H9 (cell line): ENCODE measurements at regions not wholly inside any gene's neighbourhood (a gene's known extent, or its start where the extent isn't known, plus 50 kb on each side); places are given as distances from the start of the nearest gene placed in this dataset.

Experiments used
- DNase-seq: peaks from one replicate; pipeline ENCODE4 v3.0.0-alpha.2; 2017
- H2AFZ ChIP-seq: one replicate; pipeline ENCODE4 v1.6.1; 2013; ENCODE audit warnings: mild to moderate bottlenecking, low read length, control low read depth, moderate library complexity
- H2AK5ac ChIP-seq: 2 replicates; pipeline ENCODE4 v1.6.1; 2013; ENCODE audit warnings: low read length, control low read depth, mixed read lengths; ENCODE audit not compliant: insufficient read length
- H2BK120ac ChIP-seq: one replicate; pipeline ENCODE4 v1.6.1; 2013; ENCODE audit warnings: low read depth, mild to moderate bottlenecking, low read length, control low read depth, inconsistent platforms; ENCODE audit not compliant: poor library complexity, severe bottlenecking
- H2BK12ac ChIP-seq: 2 replicates; pipeline ENCODE4 v1.6.1; 2013; ENCODE audit warnings: low read length, control low read depth, mixed read lengths, low read depth; ENCODE audit not compliant: insufficient read length
- H2BK15ac ChIP-seq: 2 replicates; pipeline ENCODE4 v1.6.1; 2013; ENCODE audit warnings: low read depth, low read length, control low read depth
- H2BK20ac ChIP-seq: one replicate; pipeline ENCODE4 v1.6.1; 2013; ENCODE audit warnings: low read depth, mild to moderate bottlenecking, low read length, control low read depth, inconsistent platforms; ENCODE audit not compliant: poor library complexity, severe bottlenecking
- H2BK5ac ChIP-seq: 2 replicates; pipeline ENCODE4 v1.6.1; 2013; ENCODE audit warnings: low read length, control low read depth, mixed read lengths; ENCODE audit not compliant: insufficient read length
- H3K14ac ChIP-seq: 2 replicates; pipeline ENCODE4 v1.6.1; 2013; ENCODE audit warnings: low read length, control low read depth; ENCODE audit not compliant: insufficient read depth
- H3K18ac ChIP-seq: 2 replicates; pipeline ENCODE4 v1.6.1; 2013; ENCODE audit warnings: low read depth, mild to moderate bottlenecking, mixed read lengths, low read length, control low read depth; ENCODE audit not compliant: insufficient read length
- H3K23ac ChIP-seq: 2 replicates; pipeline ENCODE4 v1.6.1; 2013; ENCODE audit warnings: low read length, control low read depth, mixed read lengths, low read depth; ENCODE audit not compliant: insufficient read length
- H3K23me2 ChIP-seq: 2 replicates; pipeline ENCODE4 v1.6.1; 2013; ENCODE audit warnings: low read depth, mild to moderate bottlenecking, mixed read lengths, low read length, control low read depth; ENCODE audit not compliant: insufficient read length, poor library complexity, severe bottlenecking
- H3K27ac ChIP-seq: 2 replicates; pipeline ENCODE4 v1.5.1; 2013; ENCODE audit warnings: low read length, control low read depth, mixed read lengths, low read depth; ENCODE audit not compliant: insufficient read length
- H3K27me3 ChIP-seq: 2 replicates; pipeline ENCODE4 v1.6.1; 2013; ENCODE audit warnings: low read length, control low read depth, inconsistent platforms; ENCODE audit not compliant: insufficient read depth
- H3K4ac ChIP-seq: 2 replicates; pipeline ENCODE4 v1.6.1; 2013; ENCODE audit warnings: low read depth, mild to moderate bottlenecking, control low read depth, inconsistent platforms, low read length, moderate library complexity
- H3K4me1 ChIP-seq: 2 replicates; pipeline ENCODE4 v1.6.1; 2013; ENCODE audit warnings: low read length, control low read depth, inconsistent platforms; ENCODE audit not compliant: insufficient read depth
- H3K4me2 ChIP-seq: 2 replicates; pipeline ENCODE4 v1.6.1; 2013; ENCODE audit warnings: low read length, control low read depth, mixed read lengths; ENCODE audit not compliant: insufficient read length, insufficient read depth
- H3K56ac ChIP-seq: 2 replicates; pipeline ENCODE4 v1.6.1; 2013; ENCODE audit warnings: low read depth, mild to moderate bottlenecking, mixed read lengths, low read length, control low read depth; ENCODE audit not compliant: insufficient read length
- H3K79me1 ChIP-seq: 2 replicates; pipeline ENCODE4 v1.6.1; 2013; ENCODE audit warnings: low read depth, mild to moderate bottlenecking, moderate library complexity, low read length, control low read depth, inconsistent platforms; ENCODE audit not compliant: insufficient read depth, poor library complexity, severe bottlenecking
- H3K79me2 ChIP-seq: 2 replicates; pipeline ENCODE4 v1.6.1; 2013; ENCODE audit warnings: low read length, control low read depth, inconsistent platforms; ENCODE audit not compliant: insufficient read depth
- H3K9ac ChIP-seq: 2 replicates; pipeline ENCODE4 v1.6.1; 2013; ENCODE audit warnings: low read length, control low read depth, mixed read lengths; ENCODE audit not compliant: insufficient read length; ENCODE audit errors: extremely low read depth
- H3K9me3 ChIP-seq: one replicate; pipeline ENCODE4 v1.6.1; 2013; ENCODE audit warnings: low read depth, low read length, inconsistent platforms; ENCODE audit not compliant: control insufficient read depth
- H3T11ph ChIP-seq: one replicate; pipeline ENCODE4 v1.6.1; 2013; ENCODE audit warnings: mild to moderate bottlenecking, low read length, control low read depth, inconsistent platforms
- H4K20me1 ChIP-seq: one replicate; pipeline ENCODE4 v1.6.1; 2013; ENCODE audit not compliant: control insufficient read depth, insufficient read length, insufficient read depth
- H4K5ac ChIP-seq: 2 replicates; pipeline ENCODE4 v1.6.1; 2013; ENCODE audit warnings: low read depth, mild to moderate bottlenecking, mixed read lengths, low read length, control low read depth; ENCODE audit not compliant: insufficient read length
- H4K8ac ChIP-seq: replicated peaks from 2 replicates; pipeline ENCODE4 v1.6.1; 2013; ENCODE audit warnings: low read length, control low read depth, mixed read lengths, low read depth; ENCODE audit not compliant: insufficient read length
- H4K91ac ChIP-seq: 2 replicates; pipeline ENCODE4 v1.6.1; 2013; ENCODE audit warnings: low read depth, mild to moderate bottlenecking, moderate library complexity, mixed read lengths, low read length, control low read depth; ENCODE audit not compliant: insufficient read length
- H3K27ac Mint-ChIP-seq, 3 experiments: 2 replicates in 2 of 3; 3 replicates in 1 of 3; pipeline ENCODE4 v1.8.0; 2020 to 2021; ENCODE audit warnings: mixed read lengths in 3 of 3, mild to moderate bottlenecking in 1 of 3, moderate library complexity in 1 of 3
- H3K27me3 Mint-ChIP-seq: 2 replicates; pipeline ENCODE4 v1.8.0; 2021; ENCODE audit warnings: low read depth, mild to moderate bottlenecking, moderate library complexity, mixed read lengths
- H3K36me3 Mint-ChIP-seq, 3 experiments: 2 replicates in 2 of 3; 3 replicates in 1 of 3; pipeline ENCODE4 v1.8.0; 2020 to 2021; ENCODE audit warnings: low read depth in 3 of 3, mixed read lengths in 3 of 3; ENCODE audit not compliant: insufficient read depth in 1 of 3
- H3K4me1 Mint-ChIP-seq, 2 experiments: 2 replicates each; pipeline ENCODE4 v1.8.0; 2020; ENCODE audit warnings: mixed read lengths in 2 of 2
- H3K4me3 Mint-ChIP-seq, 2 experiments: 2 replicates in 1 of 2; 3 replicates in 1 of 2; pipeline ENCODE4 v1.8.0; 2020 to 2021; ENCODE audit warnings: mild to moderate bottlenecking in 2 of 2, mixed read lengths in 2 of 2, moderate library complexity in 1 of 2
- H3K9me3 Mint-ChIP-seq, 2 experiments: 2 replicates in 1 of 2; 3 replicates in 1 of 2; pipeline ENCODE4 v1.8.0; 2020; ENCODE audit warnings: mild to moderate bottlenecking in 2 of 2, mixed read lengths in 2 of 2, moderate library complexity in 1 of 2
- CTCF ChIP-seq: fragments of 200-600 bp; sonication (generic); conservative IDR thresholded peaks from 3 replicates; pipeline ENCODE4 v1.8.0; 2021; ENCODE audit warnings: antibody characterized with exemption, mild to moderate bottlenecking
- WGBS: extraction: QIAGEN DNeasy Blood & Tissue Kit; methylation state at CpG from one replicate; pipeline ENCODE4 v1.1.7; 2013; ENCODE audit warnings: missing lambda C conversion rate, low lambda C conversion rate, mixed read lengths; ENCODE audit not compliant: insufficient read length; ENCODE audit errors: extremely low coverage; 5-methylcytosine and 5-hydroxymethylcytosine counted together

DNA sequence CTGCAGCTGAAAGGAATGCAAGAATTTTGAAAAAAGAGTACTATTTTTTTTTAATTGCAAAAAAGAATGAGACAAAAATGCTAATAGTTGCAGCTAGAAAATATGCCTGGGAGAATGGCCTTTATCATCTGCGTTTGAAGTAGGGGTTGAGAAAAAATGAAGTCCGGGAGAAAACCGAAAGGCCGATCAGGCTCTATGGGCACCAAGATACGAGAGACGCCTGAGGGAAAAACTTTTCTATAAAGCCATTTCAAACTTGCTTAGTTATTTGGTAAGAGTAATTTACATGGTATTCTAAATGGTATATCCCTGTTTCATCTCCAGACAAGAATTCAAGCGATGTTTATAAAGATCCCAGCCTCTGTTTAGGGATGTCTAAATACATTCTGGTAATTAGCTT lies 99.3 kb upstream of the EFNA5 start:
- Histone ChIP-seq H3K4me1 (peaks cover 9% of the 10 kb centered on the region; the same call in 1 of the 2 replicates), H2AK5ac (no peak overlapping the region), H3K23ac (no peak overlapping the region), H3K18ac (no peak overlapping the region), H4K5ac (no peak overlapping the region), H2BK12ac (no peak overlapping the region), H3K9ac (no peak overlapping the region), H2BK20ac (no peak overlapping the region), H4K8ac (no peak overlapping the region), H3K4me2 (no peak overlapping the region), H3T11ph (no peak overlapping the region), H2AFZ (no peak overlapping the region), H4K91ac (no peak overlapping the region), H4K20me1 (no peaks in the 10 kb centered on the region), H3K23me2 (no peaks in the 10 kb centered on the region), H3K14ac (no peak overlapping the region), H2BK120ac (no peak overlapping the region), H2BK15ac (no peak overlapping the region), H3K56ac (no peak overlapping the region), H3K4ac (no peak overlapping the region), H3K27me3 (no peaks in the 10 kb centered on the region), H2BK5ac (no peak overlapping the region), H3K79me1 (no peaks in the 10 kb centered on the region), H3K79me2 (no peaks in the 10 kb centered on the region), H3K9me3 (no peaks in the 10 kb centered on the region), H3K27ac (no peak overlapping the region)
- peaks cover 54 to 57% of the 10 kb centered on the region in 2 experiments for H3K4me1 Mint-ChIP-seq
- no CpG with 5 or more reads among the region's 7 CpGs for WGBS
- DNase-seq = no peak
- no peak for TF ChIP-seq CTCF
- H3K4me3 Mint-ChIP-seq = no peak overlapping the region
- H3K27me3 Mint-ChIP-seq = no peaks in the 10 kb centered on the region
- no peaks in the 10 kb centered on the region; a peak in 1 of 5 replicates for H3K9me3 Mint-ChIP-seq
- H3K36me3 Mint-ChIP-seq = no peaks in the 10 kb centered on the region
- no peak overlapping the region for H3K27ac Mint-ChIP-seq
